ENCODE measurements at regions not wholly inside any gene's neighbourhood (a gene's known extent, or its start where the extent isn't known, plus 50 kb on each side); places are given as distances from the start of the nearest gene placed in this dataset.

GRCh38 chr11:110779108-110779507 lies 66.9 kb upstream of the ARHGAP20 start:
- POLR2A ChIA-PET, result no interaction called here
- Histone ChIP-seq H4K20me1 (ENCODE audit: insufficient read depth) (no peaks in the 10 kb centered on the region), H3K9ac (ENCODE audit: low read length) (no peak overlapping the region), H3K36me3 (ENCODE audit: control insufficient read depth in 1 of 2, insufficient read depth in 2 of 2, low read length in 2 of 2) (no peaks in the 10 kb centered on the region), H3K27me3 (ENCODE audit: insufficient read depth, low read length) (no peaks in the 10 kb centered on the region; the same call in 1 of the 2 replicates), H3K4me2 (ENCODE audit: low read length) (no peak overlapping the region), H3K79me2 (ENCODE audit: insufficient read depth, low read length) (no peaks in the 10 kb centered on the region), H3K9me2 (ENCODE audit: insufficient read depth) (no peaks in the 10 kb centered on the region), H3K9me3 (ENCODE audit: control insufficient read depth in 1 of 2, insufficient read depth in 1 of 2, low read depth in 1 of 2, low read length in 2 of 2) (no peaks in the 10 kb centered on the region), H3K4me3 (replicated peaks in 1 of 2; ENCODE audit: low read depth in 1 of 2, low read length in 2 of 2) (no peak overlapping the region), H3K27ac (ENCODE audit: low read depth, low read length) (no peak overlapping the region), H3K4me1 (ENCODE audit: control insufficient read depth in 1 of 2, insufficient read depth in 2 of 2, low read length in 2 of 2) (no peaks in the 10 kb centered on the region), H2AFZ (ENCODE audit: low read depth, low read length, poor library complexity, severe bottlenecking) (no peak overlapping the region)
- RAD21 ChIA-PET (ENCODE audit: low non-redundant PET in 1 of 2, low total read pairs in 2 of 2, uncharacterized antibody in 2 of 2, unreplicated experiment in 2 of 2), result no interaction called here
- DNase-seq (ENCODE audit: low read depth, low spot score) (no peak), ATAC-seq (no peak)
- intact Hi-C loops (cut with micrococcal nuclease), result no loop called here
- TF ChIP-seq ELF1 (IDR thresholded peaks at IDR 0.05; ENCODE audit: borderline replicate concordance, low read depth) (no peak), ZBTB33 (IDR thresholded peaks at IDR 0.05; ENCODE audit: extremely low read depth, insufficient replicate concordance, low read length) (no peak), CBX3 (IDR thresholded peaks at IDR 0.05; ENCODE audit: low read depth) (no peak)
- CTCF ChIA-PET, result no interaction called here
- BruUV-seq (replicated peaks), result no TSS peak

- no peaks in the 10 kb centered on the region for H3K4me1 ChIP-seq (ENCODE audit: control insufficient read depth in 1 of 2, insufficient read depth in 2 of 2, low read length in 2 of 2)
- no peaks in the 10 kb centered on the region for H3K79me2 ChIP-seq (ENCODE audit: insufficient read depth, low read length)
- H3K36me3 ChIP-seq (ENCODE audit: control insufficient read depth in 1 of 2, insufficient read depth in 2 of 2, low read length in 2 of 2), result no peaks in the 10 kb centered on the region
- ATAC-seq, result no peak
- H3K9me3 ChIP-seq (ENCODE audit: control insufficient read depth in 1 of 2, insufficient read depth in 1 of 2, low read depth in 1 of 2, low read length in 2 of 2), result no peaks in the 10 kb centered on the region
- no peak overlapping the region for H3K4me2 ChIP-seq (ENCODE audit: low read length)
- no TSS peak for BruUV-seq (replicated peaks)
- no peaks in the 10 kb centered on the region for H4K20me1 ChIP-seq (ENCODE audit: insufficient read depth)
- POLR2A ChIA-PET, result no interaction called here
- no peaks in the 10 kb centered on the region; the same call in 1 of the 2 replicates for H3K27me3 ChIP-seq (ENCODE audit: insufficient read depth, low read length)
- no peak overlapping the region for H3K9ac ChIP-seq (ENCODE audit: low read length)
- no peak for DNase-seq (ENCODE audit: low read depth, low spot score)
- no peak overlapping the region for H3K27ac ChIP-seq (ENCODE audit: low read depth, low read length)
- H3K4me3 ChIP-seq (replicated peaks in 1 of 2; ENCODE audit: low read depth in 1 of 2, low read length in 2 of 2), result no peak overlapping the region
- intact Hi-C loops (cut with micrococcal nuclease), result no loop called here
- H2AFZ ChIP-seq (ENCODE audit: low read depth, low read length, poor library complexity, severe bottlenecking), result no peak overlapping the region
- CTCF ChIA-PET, result no interaction called here
- RAD21 ChIA-PET (ENCODE audit: low non-redundant PET in 1 of 2, low total read pairs in 2 of 2, uncharacterized antibody in 2 of 2, unreplicated experiment in 2 of 2), result no interaction called here
- H3K9me2 ChIP-seq (ENCODE audit: insufficient read depth), result no peaks in the 10 kb centered on the region
- TF ChIP-seq POLR2A (IDR thresholded peaks at IDR 0.05; ENCODE audit: borderline replicate concordance, extremely low read depth, insufficient read depth, insufficient read length), result no peak
- TF ChIP-seq EZH2 (IDR thresholded peaks at IDR 0.05), result no peak
- no peak for TF ChIP-seq MAX (IDR thresholded peaks at IDR 0.05)
- TF ChIP-seq CBX3 (IDR thresholded peaks at IDR 0.05; ENCODE audit: low read depth), result no peak
- no peak for TF ChIP-seq CTCF (IDR thresholded peaks at IDR 0.05 in 2 of 3, conservative IDR thresholded peaks at IDR 0.05 in 1 of 3; ENCODE audit: borderline replicate concordance in 1 of 3, insufficient read depth in 1 of 3, low read depth in 2 of 3, low read length in 2 of 3)
- no peak for TF ChIP-seq ZBTB33 (IDR thresholded peaks at IDR 0.05; ENCODE audit: extremely low read depth, insufficient replicate concordance, low read length)
- TF ChIP-seq FOSL1 (IDR thresholded peaks at IDR 0.05; ENCODE audit: low read depth), result no peak
- TF ChIP-seq JUND (IDR thresholded peaks at IDR 0.05), result no peak
- TF ChIP-seq CEBPB (IDR thresholded peaks at IDR 0.05; ENCODE audit: low read depth), result no peak
- TF ChIP-seq RAD21 (IDR thresholded peaks at IDR 0.05; ENCODE audit: low read depth), result no peak
- TF ChIP-seq SIN3A (IDR thresholded peaks at IDR 0.05; ENCODE audit: low read depth), result no peak
- no peak for TF ChIP-seq ZNF274 (IDR thresholded peaks at IDR 0.05; ENCODE audit: low read depth, low read length)
- TF ChIP-seq YY1 (IDR thresholded peaks at IDR 0.05; ENCODE audit: extremely low read depth, insufficient replicate concordance, low read depth, low read length), result no peak
- TF ChIP-seq EZH2phosphoT487 (IDR thresholded peaks at IDR 0.05; ENCODE audit: borderline replicate concordance), result no peak
Measured at GRCh38 chr11:110778343-110778742, 66.1 kb upstream of the ARHGAP20 start.
